Stimulated activated naive CD8-positive, alpha-beta T cell treated with anti-CD3 and anti-CD28 coated beads, Interleukin-15, Interleukin-2, amounts not matched to agents 100 ng/mL and 50 ng/mL, for 24 hours (primary cell): ENCODE measurements at regions not wholly inside any gene's neighbourhood (a gene's known extent, or its start where the extent isn't known, plus 50 kb on each side); places are given as distances from the start of the nearest gene placed in this dataset.

Experiments
- H3K27ac Mint-ChIP-seq: one replicate; pipeline ENCODE4 v1.8.0; 2021; ENCODE audit warnings: mild to moderate bottlenecking, mixed read lengths
- H3K27me3 Mint-ChIP-seq: one replicate; pipeline ENCODE4 v1.8.0; 2021; ENCODE audit warnings: mixed read lengths
- H3K36me3 Mint-ChIP-seq: one replicate; pipeline ENCODE4 v1.8.0; 2021; ENCODE audit warnings: low read depth, mixed read lengths
- H3K4me1 Mint-ChIP-seq: one replicate; pipeline ENCODE4 v1.8.0; 2021; ENCODE audit warnings: low read depth, mixed read lengths
- H3K4me3 Mint-ChIP-seq: one replicate; pipeline ENCODE4 v1.8.0; 2021; ENCODE audit warnings: mild to moderate bottlenecking, mixed read lengths
- H3K9me3 Mint-ChIP-seq: one replicate; pipeline ENCODE4 v1.8.0; 2021; ENCODE audit warnings: mixed read lengths

DNA sequence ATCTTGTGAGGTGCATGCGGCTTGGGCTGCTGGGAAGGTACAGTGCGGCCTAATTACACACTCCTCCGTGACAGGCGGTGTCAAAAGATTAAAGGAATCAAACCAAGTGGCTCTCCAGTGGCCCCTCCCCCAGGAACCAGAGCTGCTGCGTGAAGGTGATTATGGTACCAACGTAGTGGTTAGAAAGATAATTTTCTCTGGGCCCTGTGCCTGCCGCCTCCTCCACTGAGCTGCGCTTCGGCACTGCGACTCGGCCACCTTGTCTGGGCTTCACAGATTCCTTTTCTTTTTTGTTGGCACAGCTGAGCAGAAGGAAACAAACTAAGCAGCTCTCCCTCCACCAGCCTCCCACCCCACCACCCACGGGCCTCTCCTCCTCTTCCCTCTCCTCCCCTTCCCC, 113.2 kb upstream of the SDK2 start:
- Mint-ChIP-seq H3K4me1 (peaks cover 5% of the 10 kb centered on the region), H3K9me3 (no peaks in the 10 kb centered on the region), H3K27me3 (no peaks in the 10 kb centered on the region), H3K27ac (no peak overlapping the region), H3K4me3 (no peak overlapping the region), H3K36me3 (no peaks in the 10 kb centered on the region)

DNA sequence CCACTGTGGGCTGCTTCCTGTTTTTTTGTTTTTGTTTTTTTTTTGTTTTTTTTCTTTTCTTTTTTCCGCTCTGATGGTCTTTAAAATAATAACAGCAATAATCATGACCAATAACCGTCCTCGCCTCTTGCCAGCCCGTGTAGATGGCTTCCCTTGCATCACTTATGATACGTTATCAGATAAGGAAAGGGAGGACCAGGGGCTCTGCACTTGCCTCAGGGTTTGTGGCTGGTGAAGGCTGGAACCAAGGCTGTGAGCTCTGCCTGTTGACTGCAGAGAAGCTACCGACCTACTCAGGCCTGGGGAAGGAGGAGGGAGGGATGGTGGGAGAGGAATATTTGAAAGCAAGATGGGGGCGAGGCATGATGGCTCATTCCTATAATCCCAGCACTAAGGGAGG, 114.0 kb upstream of the SDK2 start:
- Mint-ChIP-seq H3K4me3 (no peak overlapping the region), H3K27ac (no peak overlapping the region), H3K4me1 (peaks cover 5% of the 10 kb centered on the region), H3K9me3 (no peaks in the 10 kb centered on the region), H3K27me3 (no peaks in the 10 kb centered on the region), H3K36me3 (no peaks in the 10 kb centered on the region)

DNA sequence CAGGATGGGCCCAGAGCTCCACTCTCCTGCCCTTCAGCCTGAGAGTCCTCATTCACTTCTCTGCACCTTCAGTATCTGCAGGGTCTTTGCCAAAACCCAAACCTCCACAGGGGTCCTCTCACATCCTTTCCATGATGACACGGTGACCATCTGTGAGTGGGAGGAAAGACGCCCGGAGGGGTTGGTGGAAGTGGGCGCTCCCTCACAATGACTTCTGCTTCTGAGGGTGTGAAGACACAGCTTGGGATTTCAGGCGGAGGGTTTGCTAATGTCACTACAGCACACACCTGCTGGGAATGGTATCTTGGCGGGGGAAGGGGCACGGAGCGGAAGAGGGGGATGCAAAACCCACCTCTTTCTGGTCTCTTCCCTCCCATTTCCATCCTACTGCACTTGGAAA, 115.1 kb upstream of the SDK2 start:
- H3K9me3 Mint-ChIP-seq = no peaks in the 10 kb centered on the region
- H3K4me3 Mint-ChIP-seq = no peak overlapping the region
- H3K4me1 Mint-ChIP-seq = peaks cover 5% of the 10 kb centered on the region
- no peaks in the 10 kb centered on the region for H3K36me3 Mint-ChIP-seq
- no peak overlapping the region for H3K27ac Mint-ChIP-seq
- H3K27me3 Mint-ChIP-seq = no peaks in the 10 kb centered on the region

DNA sequence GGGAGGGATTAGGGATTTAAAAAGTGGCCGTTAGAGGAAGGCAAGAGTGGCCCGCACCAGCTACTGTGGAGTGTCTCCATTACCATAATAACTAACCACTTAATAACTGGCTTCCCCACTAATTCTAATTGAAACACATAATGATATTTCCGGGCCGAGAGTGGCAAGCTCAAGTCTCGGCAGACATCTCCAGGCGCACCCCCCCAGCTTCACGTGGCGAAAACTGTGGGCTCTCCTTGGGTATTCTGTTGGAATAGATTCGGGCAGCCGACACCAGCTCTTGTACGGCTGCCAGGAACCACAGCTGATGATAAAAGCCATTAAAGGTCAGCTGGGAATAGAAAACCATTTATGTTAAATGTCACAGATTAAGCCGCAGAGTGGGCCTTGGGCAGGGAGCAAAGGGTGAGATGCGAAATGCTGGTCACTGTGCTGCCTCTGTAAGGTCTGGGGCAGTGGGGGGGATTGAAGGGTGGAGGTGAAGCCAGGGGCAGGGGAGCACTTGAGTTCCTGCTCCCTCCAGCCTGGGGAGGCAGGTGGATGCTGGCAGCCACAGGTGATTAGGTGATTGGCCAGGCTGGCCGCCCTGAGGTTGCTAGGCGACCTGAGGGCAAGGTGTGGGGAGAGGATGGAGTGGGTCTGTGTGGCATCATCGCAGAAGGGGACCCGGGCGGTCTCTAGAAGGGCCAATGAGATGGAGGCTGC, 115.6 kb upstream of the SDK2 start:
- no peaks in the 10 kb centered on the region for H3K36me3 Mint-ChIP-seq
- H3K27me3 Mint-ChIP-seq = no peaks in the 10 kb centered on the region
- no peak overlapping the region for H3K4me3 Mint-ChIP-seq
- peaks cover 5% of the 10 kb centered on the region for H3K4me1 Mint-ChIP-seq
- no peaks in the 10 kb centered on the region for H3K9me3 Mint-ChIP-seq
- H3K27ac Mint-ChIP-seq = no peak overlapping the region

DNA sequence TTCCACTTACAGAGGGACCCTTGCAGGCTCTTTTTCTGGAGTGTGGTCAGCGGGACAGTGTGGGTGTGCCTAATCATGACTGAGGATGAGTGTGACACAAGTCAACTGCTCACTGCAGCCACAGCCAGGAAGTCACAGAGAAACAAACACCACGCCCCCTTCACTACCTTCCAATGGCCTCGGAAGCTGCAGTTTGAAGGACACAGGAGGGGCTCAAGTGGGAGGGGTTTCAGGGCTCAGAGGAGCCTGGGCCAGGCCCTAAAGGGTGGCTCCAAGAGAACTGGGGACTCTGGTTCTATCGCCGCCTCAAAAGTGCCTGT, 116.2 kb upstream of the SDK2 start:
- no peaks in the 10 kb centered on the region for H3K27me3 Mint-ChIP-seq
- no peak overlapping the region for H3K4me3 Mint-ChIP-seq
- H3K27ac Mint-ChIP-seq = no peak overlapping the region
- no peaks in the 10 kb centered on the region for H3K9me3 Mint-ChIP-seq
- peaks cover 5% of the 10 kb centered on the region for H3K4me1 Mint-ChIP-seq
- H3K36me3 Mint-ChIP-seq = no peaks in the 10 kb centered on the region

DNA sequence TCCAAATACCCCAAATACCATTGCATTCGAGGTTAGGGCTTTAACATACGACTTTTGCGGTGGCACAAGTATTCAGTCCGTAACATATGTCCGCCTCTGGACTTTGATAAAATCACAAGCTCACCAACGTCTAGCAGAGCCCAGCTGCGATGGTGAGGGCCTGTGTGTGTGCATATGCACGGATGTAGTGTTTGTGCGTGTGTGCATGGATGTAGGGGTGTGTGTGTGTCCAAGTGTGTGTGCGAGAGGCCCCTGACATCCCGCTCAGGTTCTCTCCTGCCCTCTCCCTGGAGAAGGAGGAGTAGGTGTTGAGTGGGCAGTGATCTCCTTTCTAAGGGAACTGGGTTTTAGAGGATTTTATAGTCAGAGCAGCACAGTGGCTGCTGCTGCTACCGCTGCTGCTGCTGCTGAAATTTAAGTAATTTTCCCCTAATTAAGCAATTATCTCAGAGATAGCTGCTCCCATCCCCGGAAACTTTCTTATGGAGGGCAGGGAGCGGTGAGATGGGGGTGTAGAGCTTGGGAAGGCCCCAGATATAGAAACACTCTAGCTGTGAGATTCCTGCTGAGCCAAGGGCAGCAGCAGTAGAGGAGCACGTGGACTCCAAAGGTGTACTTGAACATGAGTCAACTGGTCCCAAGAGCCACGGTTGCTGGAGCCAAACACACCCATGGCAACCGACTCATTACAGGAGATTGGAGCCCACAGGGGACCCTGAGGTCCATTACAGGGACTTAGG, 121.7 kb upstream of the SDK2 start:
- Mint-ChIP-seq H3K9me3 (no peaks in the 10 kb centered on the region), H3K27ac (no peak overlapping the region), H3K36me3 (no peaks in the 10 kb centered on the region), H3K4me3 (no peak overlapping the region), H3K4me1 (no peaks in the 10 kb centered on the region), H3K27me3 (no peaks in the 10 kb centered on the region)

DNA sequence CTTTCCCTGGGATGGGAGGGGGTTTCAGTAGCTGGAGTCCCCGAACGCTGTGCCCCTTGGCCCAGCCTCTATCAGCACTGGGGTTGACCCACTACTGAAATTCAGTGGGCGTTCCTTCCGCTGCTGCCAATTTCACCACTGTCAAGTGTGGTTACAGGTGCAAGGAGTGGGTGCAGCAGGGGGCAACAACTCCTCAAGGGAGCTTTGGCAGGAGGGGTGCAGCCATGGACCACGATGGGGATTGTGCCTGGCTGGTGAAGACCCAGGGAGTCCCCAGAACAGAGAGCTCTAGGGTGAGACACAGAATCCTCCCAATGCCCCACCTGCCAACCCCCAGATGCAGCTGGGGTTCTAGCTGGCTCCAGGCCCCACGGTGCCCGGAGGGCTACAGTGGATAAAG, 123.5 kb upstream of the SDK2 start:
- Mint-ChIP-seq H3K27ac (no peak overlapping the region), H3K36me3 (no peaks in the 10 kb centered on the region), H3K4me1 (no peaks in the 10 kb centered on the region), H3K27me3 (no peaks in the 10 kb centered on the region), H3K4me3 (no peak overlapping the region), H3K9me3 (no peaks in the 10 kb centered on the region)

DNA sequence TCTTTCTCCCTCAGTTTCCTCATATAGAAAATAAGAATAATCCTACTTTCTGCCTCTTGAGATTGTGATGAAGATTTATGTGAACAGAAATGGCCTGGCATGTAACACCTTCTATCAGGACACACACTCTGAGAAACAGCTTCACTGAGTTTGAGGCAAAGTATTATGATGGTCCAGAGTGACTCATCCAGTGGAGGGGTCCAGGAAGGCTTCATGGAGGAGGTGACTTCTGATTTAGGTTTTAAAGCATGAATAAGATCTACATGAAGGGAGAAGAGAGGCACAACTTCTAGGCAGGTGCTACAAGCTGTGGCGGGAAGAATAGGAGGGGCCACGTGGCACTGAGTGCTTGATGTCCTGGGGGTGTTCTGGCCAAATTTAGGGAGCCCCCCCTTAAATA, 124.4 kb upstream of the SDK2 start:
- no peak overlapping the region for H3K27ac Mint-ChIP-seq
- no peak overlapping the region for H3K4me3 Mint-ChIP-seq
- no peaks in the 10 kb centered on the region for H3K4me1 Mint-ChIP-seq
- no peaks in the 10 kb centered on the region for H3K27me3 Mint-ChIP-seq
- H3K9me3 Mint-ChIP-seq = no peaks in the 10 kb centered on the region
- H3K36me3 Mint-ChIP-seq = no peaks in the 10 kb centered on the region

DNA sequence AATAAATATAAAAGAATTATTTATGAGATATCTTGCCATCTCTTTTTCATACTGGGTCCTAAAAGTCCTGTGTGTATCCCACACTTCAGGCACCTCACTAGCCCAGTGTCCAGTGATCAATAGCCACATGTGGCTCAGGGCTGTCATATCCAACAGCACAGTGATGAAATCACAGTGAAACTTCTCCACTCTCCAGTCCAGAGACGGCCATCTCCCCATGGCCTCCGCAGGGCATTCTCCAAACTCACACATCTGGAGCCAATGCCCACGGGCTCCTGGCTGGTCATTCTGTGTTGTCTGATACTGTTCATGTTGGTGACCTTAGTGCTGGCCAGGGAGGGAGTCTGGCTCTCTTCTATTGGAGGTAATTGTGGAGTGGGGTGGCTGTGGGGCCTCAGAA, 125.2 kb upstream of the SDK2 start:
- H3K4me1 Mint-ChIP-seq = no peaks in the 10 kb centered on the region
- H3K27me3 Mint-ChIP-seq = no peaks in the 10 kb centered on the region
- H3K4me3 Mint-ChIP-seq = no peak overlapping the region
- no peak overlapping the region for H3K27ac Mint-ChIP-seq
- H3K9me3 Mint-ChIP-seq = no peaks in the 10 kb centered on the region
- no peaks in the 10 kb centered on the region for H3K36me3 Mint-ChIP-seq

DNA sequence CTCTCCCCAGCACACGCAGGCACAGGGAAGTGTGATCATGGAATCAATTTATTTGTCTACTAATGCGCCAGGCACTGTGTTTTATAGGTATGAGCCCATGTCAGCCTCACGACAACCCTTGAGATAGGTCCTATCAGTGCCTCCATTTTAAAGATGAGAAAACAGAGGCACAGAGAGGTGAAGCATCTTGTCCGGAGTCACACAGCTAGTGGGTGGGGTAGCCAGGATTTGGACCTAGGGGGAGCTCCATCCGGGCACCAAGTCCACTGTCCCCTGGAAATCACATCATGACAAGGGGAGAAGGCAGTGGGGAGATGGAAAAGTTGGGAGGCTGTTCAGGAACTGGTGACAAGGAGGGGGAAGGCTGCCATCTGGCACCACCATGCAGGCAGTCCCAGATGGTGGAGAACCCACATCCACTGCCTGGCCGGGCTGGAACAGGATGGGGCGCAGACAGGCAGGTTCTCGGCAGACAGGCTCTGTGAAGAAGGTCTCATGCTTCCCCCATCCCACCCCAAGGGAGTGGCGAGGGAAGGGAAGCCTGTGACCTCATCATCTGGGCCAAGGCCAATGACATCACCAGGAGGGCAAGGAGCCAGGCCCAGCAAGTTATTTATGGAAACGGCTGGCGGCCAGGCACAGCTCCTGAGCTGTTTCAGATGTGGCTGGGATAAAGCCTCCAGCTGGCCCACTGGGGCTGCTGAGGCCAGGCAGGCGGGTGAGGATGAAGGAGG, 126.0 kb upstream of the SDK2 start:
- H3K4me3 Mint-ChIP-seq = no peak overlapping the region
- no peaks in the 10 kb centered on the region for H3K36me3 Mint-ChIP-seq
- H3K4me1 Mint-ChIP-seq = no peaks in the 10 kb centered on the region
- no peaks in the 10 kb centered on the region for H3K27me3 Mint-ChIP-seq
- no peak overlapping the region for H3K27ac Mint-ChIP-seq
- H3K9me3 Mint-ChIP-seq = no peaks in the 10 kb centered on the region

DNA sequence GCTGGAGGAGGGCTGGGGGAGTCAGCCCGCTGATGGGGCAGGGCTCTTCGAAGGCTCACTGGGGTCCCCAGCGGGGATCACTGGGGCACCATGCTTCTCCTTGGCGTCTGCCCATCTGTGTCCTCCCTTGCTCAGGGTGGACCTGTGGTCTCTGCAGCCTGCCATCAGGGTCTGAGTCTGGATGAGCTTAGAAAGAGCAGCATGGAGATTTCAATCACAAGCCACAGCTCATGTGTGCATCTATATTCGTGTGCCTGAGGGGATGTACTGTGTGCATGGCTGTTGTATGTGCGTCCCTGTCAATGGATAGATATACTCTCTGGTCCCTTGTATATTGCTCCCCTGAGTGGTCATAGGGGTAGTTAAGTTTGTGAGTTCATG, 126.6 kb upstream of the SDK2 start:
- no peak overlapping the region for H3K27ac Mint-ChIP-seq
- no peaks in the 10 kb centered on the region for H3K4me1 Mint-ChIP-seq
- no peaks in the 10 kb centered on the region for H3K9me3 Mint-ChIP-seq
- H3K4me3 Mint-ChIP-seq = no peak overlapping the region
- no peaks in the 10 kb centered on the region for H3K27me3 Mint-ChIP-seq
- no peaks in the 10 kb centered on the region for H3K36me3 Mint-ChIP-seq

DNA sequence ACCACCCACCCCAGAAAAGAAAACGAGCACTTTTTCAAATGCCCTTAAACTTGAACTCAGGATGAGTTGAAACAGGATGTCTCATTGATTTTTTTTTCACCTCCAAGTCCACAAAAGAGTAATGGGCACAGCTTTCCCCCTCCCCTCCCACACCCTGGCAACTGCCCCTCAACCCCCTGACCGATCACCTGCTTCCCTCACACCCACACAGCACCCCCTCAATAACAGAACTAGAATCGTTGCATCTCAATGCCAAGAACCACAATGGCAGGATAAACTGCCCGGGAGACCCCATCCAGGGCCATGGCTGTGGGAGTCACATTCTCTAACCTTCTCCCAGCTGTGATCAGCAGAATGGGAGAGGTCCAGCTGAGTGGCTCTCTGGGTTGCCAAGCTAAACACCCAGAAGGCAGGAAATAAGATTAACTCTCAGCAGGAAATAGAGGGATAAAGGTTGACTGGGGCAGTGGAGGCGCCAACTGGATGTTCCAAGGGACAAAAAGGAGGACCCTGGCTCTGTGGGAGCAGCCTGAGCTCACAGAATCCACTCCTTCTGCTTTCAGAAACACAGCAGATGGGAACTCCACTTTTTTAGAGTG, 128.0 kb upstream of the SDK2 start:
- no peak overlapping the region for H3K4me3 Mint-ChIP-seq
- no peaks in the 10 kb centered on the region for H3K9me3 Mint-ChIP-seq
- H3K27ac Mint-ChIP-seq = no peak overlapping the region
- H3K36me3 Mint-ChIP-seq = no peaks in the 10 kb centered on the region
- H3K4me1 Mint-ChIP-seq = no peaks in the 10 kb centered on the region
- no peaks in the 10 kb centered on the region for H3K27me3 Mint-ChIP-seq

DNA sequence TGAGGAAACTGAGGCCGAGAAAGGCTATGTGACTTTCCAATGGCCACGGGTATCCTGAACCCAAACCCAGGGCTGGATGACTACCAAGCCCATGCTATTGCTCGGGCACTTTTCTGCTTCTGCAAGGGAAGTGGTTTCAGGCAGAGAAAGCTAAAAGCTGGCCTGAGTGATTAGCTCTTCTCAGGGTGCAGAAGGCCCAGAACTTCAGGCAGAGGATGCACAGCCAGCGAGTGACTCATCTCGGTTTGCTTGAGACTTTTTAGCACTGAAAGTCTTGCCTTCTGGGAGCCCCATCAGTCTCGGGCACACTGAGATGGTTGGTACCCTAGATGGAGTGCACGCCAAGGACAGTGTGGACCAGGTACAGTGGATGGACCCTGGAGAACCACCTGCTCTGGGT, 129.5 kb upstream of the SDK2 start:
- Mint-ChIP-seq H3K27me3 (no peaks in the 10 kb centered on the region), H3K36me3 (no peaks in the 10 kb centered on the region), H3K9me3 (no peaks in the 10 kb centered on the region), H3K4me1 (no peaks in the 10 kb centered on the region), H3K4me3 (no peak overlapping the region), H3K27ac (no peak overlapping the region)

DNA sequence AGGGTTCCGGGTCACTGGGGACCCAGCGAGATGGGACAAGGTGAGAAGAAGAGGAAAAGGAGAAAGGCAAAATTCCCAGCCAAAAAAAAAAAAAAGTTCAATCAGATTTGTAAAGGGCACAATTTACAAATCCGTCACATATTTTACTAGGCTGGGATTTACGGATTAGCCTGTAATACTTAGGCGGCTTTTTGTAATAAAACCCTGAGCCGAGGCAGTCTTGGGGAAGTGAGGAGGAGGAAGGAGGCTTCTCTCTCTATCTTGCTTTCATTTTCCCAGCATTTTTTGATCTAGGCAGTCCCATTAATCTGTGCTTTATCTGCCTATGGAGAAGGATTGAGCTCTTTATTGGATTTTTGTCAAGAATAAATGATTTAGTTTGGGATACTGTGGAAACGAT, 130.6 kb upstream of the SDK2 start:
- Mint-ChIP-seq H3K27me3 (no peaks in the 10 kb centered on the region), H3K4me1 (no peaks in the 10 kb centered on the region), H3K4me3 (no peak overlapping the region), H3K9me3 (no peaks in the 10 kb centered on the region), H3K36me3 (no peaks in the 10 kb centered on the region), H3K27ac (no peak overlapping the region)

DNA sequence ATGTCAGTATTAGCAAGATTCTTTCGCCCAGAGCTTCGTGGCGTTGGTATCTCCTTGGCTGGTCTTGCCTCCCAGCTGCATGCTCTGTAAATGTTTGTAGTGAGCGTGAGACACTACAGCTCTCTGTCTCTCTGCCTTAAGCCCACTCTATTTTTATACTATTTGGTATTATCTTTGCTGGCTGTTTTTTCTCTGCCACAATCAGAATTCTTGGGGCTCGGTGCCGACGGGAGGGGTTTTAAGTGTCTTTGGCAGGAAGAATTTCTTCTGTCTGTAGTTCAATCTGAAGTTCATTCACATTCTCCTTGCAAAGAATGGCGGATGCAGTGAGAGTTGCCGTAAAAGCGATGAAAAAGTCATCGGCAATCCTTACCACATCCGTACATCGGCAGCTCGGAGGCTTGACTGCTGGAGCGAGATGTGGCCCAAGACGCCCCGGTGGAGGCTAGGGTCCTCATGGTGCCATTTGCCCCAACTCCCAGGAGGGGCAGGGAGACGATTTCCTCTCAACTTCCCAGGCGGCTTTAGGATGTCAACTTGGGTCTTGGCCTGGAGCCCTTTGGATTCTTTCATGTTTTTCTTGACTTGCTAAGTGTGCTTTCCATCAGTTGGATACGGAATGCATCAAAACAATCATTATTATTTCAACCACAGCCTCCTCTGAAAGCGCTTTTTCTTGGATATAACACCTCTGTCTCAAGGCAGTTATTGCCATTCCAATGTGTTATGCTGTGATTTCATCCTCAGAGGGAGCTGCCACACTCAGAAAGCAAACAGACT, 132.3 kb upstream of the SDK2 start:
- H3K27me3 Mint-ChIP-seq = no peaks in the 10 kb centered on the region
- H3K9me3 Mint-ChIP-seq = no peaks in the 10 kb centered on the region
- no peak overlapping the region for H3K27ac Mint-ChIP-seq
- H3K36me3 Mint-ChIP-seq = no peaks in the 10 kb centered on the region
- no peaks in the 10 kb centered on the region for H3K4me1 Mint-ChIP-seq
- H3K4me3 Mint-ChIP-seq = no peak overlapping the region
